GM12892 (cell line): ENCODE measurements at regions not wholly inside any gene's neighbourhood (a gene's known extent, or its start where the extent isn't known, plus 50 kb on each side); places are given as distances from the start of the nearest gene placed in this dataset.

Experiments used
- POLR2A ChIP-seq: IDR thresholded peaks from 2 replicates; pipeline ENCODE4 v1.6.1; 2011; ENCODE audit warnings: low read depth, low read length, control low read depth
- POLR2AphosphoS5 ChIP-seq: IDR thresholded peaks from 2 replicates; pipeline ENCODE4 v1.6.1; 2011; ENCODE audit warnings: low read depth, low read length, control low read depth
- TAF1 ChIP-seq: IDR thresholded peaks from 2 replicates; pipeline ENCODE4 v1.6.1; 2011; ENCODE audit warnings: low read depth, mild to moderate bottlenecking, control low read depth, low read length, borderline replicate concordance

DNA sequence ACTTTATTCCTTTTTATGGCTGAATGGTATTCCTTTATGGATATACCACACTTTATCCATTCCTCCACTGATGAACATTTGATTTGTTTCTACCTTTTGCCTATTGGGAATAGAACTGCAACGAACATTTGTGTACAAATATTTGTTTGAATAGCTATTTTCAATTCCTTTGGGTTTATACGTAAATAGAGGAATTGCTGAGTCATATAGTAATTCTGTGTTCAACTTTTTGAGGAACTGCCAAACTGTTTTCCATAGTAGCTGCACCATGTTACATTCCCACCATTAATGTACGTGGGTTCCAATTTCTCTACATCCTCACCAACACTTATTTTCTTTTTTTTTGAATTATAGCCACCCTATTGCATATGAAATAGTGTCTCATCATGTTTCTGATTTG lies 156.5 kb upstream of the ATP6AP2 start:
- TF ChIP-seq POLR2A (no peak), POLR2AphosphoS5 (no peak), TAF1 (no peak)
